ENCODE measurements at regions not wholly inside any gene's neighbourhood (a gene's known extent, or its start where the extent isn't known, plus 50 kb on each side); places are given as distances from the start of the nearest gene placed in this dataset.
A peak's percentile ranks its signal among the peaks of the same experiment; 100 is the strongest.
"Not testable (repeated sequence)": the region's sequence is repeated elsewhere in the genome, so short reads cannot be mapped to it uniquely, and the experiment has no call there.

DNA sequence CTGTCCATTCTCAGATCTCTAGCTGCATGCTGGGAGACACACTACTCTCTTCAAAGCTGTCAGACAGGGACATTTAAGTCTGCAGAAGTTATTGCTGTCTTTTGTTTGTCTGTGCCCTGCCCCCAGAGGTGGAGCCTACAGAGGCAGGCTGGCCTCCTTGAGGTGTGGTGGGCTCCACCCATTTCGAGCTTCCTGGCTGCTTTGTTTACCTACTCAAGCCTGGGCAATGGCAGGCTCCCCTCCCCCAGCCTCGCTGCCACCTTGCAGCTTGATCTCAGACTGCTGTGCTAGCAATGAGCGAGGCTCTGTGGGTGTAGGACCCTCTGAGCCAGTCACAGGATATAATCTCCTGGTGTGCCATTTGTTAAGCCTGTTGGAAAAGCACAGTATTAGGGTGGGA, 59.4 kb upstream of the NUDT11 start:
- H3K4me3 ChIP-seq (ENCODE audit: low read length in 2 of 2); H3K9me3 ChIP-seq (ENCODE audit: control insufficient read depth in 1 of 2, low read length in 2 of 2); H3K27me3 ChIP-seq (ENCODE audit: insufficient read depth, low read length); CTCF ChIA-PET (ENCODE audit: partially characterized antibody); H3K9me3 Mint-ChIP-seq; H3K4me3 Mint-ChIP-seq; H3K4me1 ChIP-seq (ENCODE audit: insufficient read depth, low read length); H3K36me3 Mint-ChIP-seq; H3K36me3 ChIP-seq (ENCODE audit: insufficient read depth, low read length); H3K27ac ChIP-seq (ENCODE audit: low read depth, low read length); H3K4me1 Mint-ChIP-seq; POLR2A ChIA-PET (ENCODE audit: partially characterized antibody); intact Hi-C loops (cut with micrococcal nuclease); H3K27me3 Mint-ChIP-seq: not testable (repeated sequence)
- H3K27ac Mint-ChIP-seq = peak overlapping the region in 1 of 7 donors; percentile 13
- peak in 1 of 5 donors; percentile 7 for DNase-seq
